ENCODE measurements at regions not wholly inside any gene's neighbourhood (a gene's known extent, or its start where the extent isn't known, plus 50 kb on each side); places are given as distances from the start of the nearest gene placed in this dataset.
"Not testable (repeated sequence)": the region's sequence is repeated elsewhere in the genome, so short reads cannot be mapped to it uniquely, and the experiment has no call there.

DNA sequence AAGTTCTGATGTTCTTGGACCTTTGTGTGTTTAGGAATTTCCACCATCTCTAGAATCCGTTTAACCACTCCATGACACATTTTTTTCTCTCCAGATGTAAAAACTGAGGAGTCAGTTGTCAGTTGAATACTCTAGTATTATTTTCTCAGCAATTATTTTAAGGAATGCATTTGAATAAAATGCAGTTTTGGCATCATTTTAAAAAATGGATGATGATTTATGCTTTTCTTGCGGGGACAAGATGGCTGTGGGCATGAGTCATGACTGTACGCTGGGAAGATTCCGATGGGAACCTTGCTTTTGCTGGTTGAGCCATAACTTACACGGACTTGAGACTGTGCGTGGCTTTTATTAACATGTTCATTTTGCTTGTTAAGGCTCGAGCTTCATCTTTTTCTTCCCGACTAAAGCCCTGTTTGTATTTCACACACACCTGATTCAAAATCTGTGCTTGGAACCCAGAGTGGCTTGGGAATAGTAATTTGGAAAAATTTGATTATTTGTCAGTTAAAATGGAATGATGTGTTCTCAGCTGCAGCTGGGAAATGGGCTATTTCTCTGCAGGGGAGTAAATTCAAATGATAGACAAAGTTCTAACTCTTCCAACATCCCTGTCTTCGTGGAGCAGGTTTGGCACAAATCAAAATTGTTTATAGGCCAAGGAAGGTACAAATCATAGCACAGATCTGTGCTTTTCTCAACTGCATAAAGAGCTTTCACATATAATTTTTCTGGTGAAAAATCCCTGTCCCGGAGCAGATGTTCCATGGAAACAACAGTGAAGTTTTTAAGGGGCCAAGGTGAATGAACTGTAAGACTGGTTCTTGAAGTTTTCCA lies 470.5 kb upstream of the JAG1 start:
- DNase-seq: no peak

- no peak for DNase-seq
Observed at GRCh38 chr20:11145616-11146015, 471.8 kb upstream of the JAG1 start.

GRCh38 chr20:11153819-11154218 lies 480.0 kb upstream of the JAG1 start:
- no peak for DNase-seq

DNA sequence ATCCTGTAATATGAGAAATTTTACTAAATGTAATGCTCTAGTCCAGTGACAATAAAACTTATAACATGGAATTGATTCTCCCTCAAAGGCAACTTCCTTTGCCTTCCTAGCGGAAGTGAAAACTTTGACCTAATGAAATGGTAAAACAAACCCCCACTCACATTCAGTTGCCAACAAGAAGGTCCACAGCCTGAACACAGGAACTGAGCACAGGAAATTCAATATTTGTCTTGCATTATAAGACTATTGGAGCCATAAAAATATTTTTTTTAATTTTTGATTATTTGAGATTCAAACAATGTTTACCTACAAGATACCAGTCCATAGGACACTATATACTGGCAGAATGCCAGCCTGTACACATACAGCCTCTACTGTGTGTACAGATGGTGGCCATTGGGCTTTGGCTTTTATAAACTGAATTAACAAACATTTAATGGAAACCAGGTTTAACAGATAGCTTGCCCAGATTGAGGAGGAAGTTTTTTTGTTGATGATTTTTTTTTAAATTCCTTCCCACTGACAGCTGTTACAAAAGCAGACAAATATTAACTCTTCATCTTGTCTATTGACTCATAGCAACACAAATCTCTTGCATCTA lies 481.5 kb upstream of the JAG1 start:
- DNase-seq: peak in 1 of 2 experiments; percentile 48

DNA sequence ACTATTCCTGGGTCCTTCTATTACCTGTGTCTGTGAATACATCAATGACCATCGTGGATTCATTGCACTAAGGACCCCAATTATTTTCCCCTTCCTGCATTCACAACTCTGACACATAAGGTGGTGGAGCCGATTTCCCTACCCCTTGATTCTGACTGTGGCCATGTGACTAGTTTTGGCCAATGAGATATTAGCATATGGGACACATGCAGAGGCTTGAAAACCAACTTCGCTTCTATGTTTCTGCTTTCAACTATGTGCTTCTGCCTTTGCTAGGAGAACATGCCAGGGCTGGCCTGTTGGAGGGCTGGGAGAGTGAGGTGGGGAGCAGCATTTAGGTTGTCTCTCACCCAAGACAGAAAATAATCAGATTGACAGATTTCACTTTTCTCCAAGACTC lies 483.1 kb upstream of the JAG1 start:
- no peak for DNase-seq

GRCh38 chr20:11158146-11158545 lies 484.3 kb upstream of the JAG1 start:
- DNase-seq: no peak

- DNase-seq: no peak
Observed at GRCh38 chr20:11158589-11158988, 484.8 kb upstream of the JAG1 start.

- DNase-seq: no peak
Observed at GRCh38 chr20:11159728-11160127, 485.9 kb upstream of the JAG1 start.

GRCh38 chr20:11162026-11162775 lies 488.4 kb upstream of the JAG1 start:
- DNase-seq: no peak

DNA sequence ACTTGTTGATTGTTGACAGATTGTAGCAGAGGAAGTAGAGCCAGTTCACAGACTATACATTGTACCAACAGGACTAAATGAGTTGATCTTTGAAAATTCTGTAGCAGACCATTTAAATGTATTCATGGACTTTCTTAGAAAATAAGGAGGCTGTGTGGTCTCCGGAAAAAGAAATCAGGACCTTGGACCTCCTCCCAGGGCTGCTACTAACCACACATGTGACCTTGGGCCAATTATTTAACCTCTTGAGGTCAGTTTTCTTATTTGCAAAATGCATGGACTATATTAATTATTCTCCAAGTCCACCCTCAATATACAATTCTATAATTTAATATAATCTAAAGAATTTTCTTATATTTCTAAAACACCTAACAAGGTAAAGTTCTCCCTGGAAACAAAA lies 492.0 kb upstream of the JAG1 start:
- DNase-seq: no peak

- no peak for DNase-seq
Observed at GRCh38 chr20:11166712-11167111, 492.9 kb upstream of the JAG1 start.

DNA sequence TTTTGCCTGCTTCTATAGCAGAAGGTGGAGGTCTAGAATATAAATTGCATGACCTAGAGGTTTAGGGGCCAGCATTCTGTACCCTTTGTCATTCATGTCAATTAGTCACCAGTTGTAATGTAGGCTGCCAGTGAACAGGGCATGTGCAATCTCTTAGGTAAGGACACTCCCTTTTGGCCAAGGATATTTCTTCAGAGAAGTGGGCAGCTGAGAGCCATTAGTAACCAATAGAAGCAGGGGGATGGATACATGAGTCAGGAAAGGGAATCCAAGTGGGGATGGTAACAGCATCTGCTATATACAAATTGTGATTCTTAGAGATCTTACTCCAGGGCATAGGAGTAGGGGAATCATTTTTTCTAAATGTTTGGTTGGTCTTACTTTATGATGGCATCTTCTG lies 494.2 kb upstream of the JAG1 start:
- no peak for DNase-seq

DNA sequence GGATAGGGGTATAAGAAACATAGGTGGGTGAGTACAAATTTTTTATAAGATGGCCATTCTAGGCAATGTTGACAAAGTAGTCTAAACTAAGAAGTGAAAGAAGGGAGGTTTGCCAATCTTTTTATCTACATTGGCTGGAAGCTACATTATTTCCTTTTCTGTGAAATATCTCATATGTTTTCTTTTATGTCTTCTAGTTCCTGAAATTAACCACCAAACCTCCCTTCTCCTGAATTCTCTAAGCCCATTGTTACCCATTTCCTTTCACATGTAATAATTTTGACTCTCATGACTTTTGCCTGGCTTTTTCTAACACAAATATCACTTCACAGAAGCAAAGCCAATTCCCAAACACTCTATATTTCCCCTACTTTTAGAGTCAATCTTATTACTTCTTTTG lies 496.2 kb upstream of the JAG1 start:
- no peak for DNase-seq

DNA sequence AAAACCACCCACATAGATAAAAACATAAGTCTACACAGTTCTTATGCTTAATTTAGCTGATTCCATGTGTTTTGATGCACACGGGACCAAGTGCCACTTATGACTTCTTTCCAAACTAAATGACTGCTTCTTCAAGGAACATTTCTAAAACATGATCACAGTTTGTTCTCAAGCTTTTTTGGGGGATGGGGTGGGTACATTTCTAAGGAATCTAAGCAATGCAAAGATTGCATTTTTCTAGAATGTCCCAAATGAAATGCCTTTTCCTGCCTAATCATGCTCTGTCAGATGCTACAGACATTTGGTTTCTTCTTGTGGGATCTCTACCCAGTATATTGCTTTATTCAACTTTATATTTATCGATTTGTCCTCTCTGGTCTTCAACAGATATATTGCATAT lies 496.8 kb upstream of the JAG1 start:
- no peak for DNase-seq

- no peak for DNase-seq
Observed at GRCh38 chr20:11172881-11173280, 499.1 kb upstream of the JAG1 start.

- DNase-seq: no peak
Observed at GRCh38 chr20:11173916-11174315, 500.1 kb upstream of the JAG1 start.

- DNase-seq: no peak
Observed at GRCh38 chr20:11174861-11175260, 501.1 kb upstream of the JAG1 start.

- DNase-seq: no peak
Observed at GRCh38 chr20:11176431-11176830, 502.6 kb upstream of the JAG1 start.

- DNase-seq: no peak
Observed at GRCh38 chr20:11178946-11179654, 505.3 kb upstream of the JAG1 start.

DNA sequence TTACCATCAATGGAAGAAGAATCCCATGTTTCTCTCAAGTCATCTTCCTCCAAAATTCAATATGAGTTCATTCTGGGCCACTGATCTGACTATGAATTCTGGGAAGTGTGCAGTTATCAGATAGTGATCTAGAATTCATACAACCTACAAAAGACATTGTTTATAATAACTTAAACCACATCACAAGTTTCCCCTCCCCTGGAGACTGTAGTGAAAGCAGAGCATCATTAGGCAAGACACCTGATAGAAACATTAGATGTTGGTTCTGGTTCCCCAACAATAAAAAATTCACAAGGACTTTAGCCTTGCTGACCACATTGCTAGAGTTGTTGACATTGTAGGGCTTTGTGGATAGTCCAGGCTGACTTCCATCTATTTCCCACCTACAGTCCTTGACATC lies 506.4 kb upstream of the JAG1 start:
- DNase-seq: no peak

DNA sequence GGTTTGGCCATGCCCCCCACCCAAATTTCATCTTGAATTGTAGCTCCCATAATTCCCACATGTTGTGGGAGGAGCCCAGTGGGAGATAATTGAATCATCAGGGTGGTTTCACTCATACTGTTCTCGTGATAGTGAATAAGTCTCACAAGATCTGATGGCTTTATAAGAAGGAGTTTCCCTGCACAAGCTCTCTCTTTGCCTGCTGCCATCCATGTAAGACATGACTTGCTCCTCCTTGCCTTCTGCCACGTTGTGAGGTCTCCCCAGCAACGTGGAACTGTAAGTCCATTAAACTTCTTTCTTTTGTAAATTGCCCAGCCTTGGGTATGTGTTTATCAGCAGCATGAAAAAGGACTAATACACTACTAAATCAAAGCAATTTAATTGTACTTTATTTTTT lies 507.3 kb upstream of the JAG1 start:
- DNase-seq: not testable (repeated sequence)

- no peak for DNase-seq
Observed at GRCh38 chr20:11181966-11182365, 508.2 kb upstream of the JAG1 start.

DNA sequence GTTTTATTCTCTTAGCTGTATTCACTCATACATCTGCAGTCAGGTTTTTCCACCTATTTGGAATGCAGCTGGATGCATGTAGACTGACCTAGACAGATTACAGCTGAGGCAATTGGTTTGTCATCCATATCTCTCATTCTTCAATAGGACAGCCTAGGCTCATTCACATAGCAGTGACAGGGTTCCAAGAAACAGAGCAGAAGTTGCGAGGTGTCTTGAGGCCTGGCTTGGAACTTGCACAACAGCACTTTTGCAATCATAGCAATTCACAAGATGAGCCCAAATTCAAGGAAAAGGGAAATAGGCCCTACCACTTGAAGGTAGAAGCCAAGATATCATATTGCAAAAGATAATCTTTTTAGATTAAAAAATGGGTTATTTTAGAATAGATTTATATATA lies 508.9 kb upstream of the JAG1 start:
- no peak for DNase-seq
